GM12892 (cell line): ENCODE measurements at regions not wholly inside any gene's neighbourhood (a gene's known extent, or its start where the extent isn't known, plus 50 kb on each side); places are given as distances from the start of the nearest gene placed in this dataset.

Experiments
- POLR2A ChIP-seq: IDR thresholded peaks from 2 replicates; pipeline ENCODE4 v1.6.1; 2011; ENCODE audit warnings: low read depth, low read length, control low read depth
- POLR2AphosphoS5 ChIP-seq: IDR thresholded peaks from 2 replicates; pipeline ENCODE4 v1.6.1; 2011; ENCODE audit warnings: low read depth, low read length, control low read depth
- TAF1 ChIP-seq: IDR thresholded peaks from 2 replicates; pipeline ENCODE4 v1.6.1; 2011; ENCODE audit warnings: low read depth, mild to moderate bottlenecking, control low read depth, low read length, borderline replicate concordance

GRCh38 chr6:133767357-133767970 lies 121.4 kb upstream of the TCF21 start:
- TF ChIP-seq POLR2A = no peak
- no peak for TF ChIP-seq TAF1
- no peak for TF ChIP-seq POLR2AphosphoS5
